Transverse colon (tissue), 4 donors: ENCODE measurements at regions not wholly inside any gene's neighbourhood (a gene's known extent, or its start where the extent isn't known, plus 50 kb on each side); places are given as distances from the start of the nearest gene placed in this dataset.

ENCODE experiments used
- CTCF ChIP-seq, 5 experiments: fragments of 200-600 bp in 3 of 5; fragments of 450-650 bp in 2 of 5; sonication (generic) in 3 of 5; IDR thresholded peaks; 1 replicate in 2 of 5; 2 replicates in 3 of 5; pipeline ENCODE4 v1.5.1; 2016 to 2017; ENCODE audit warnings: antibody characterized with exemption in 5 of 5, inconsistent platforms in 3 of 5, mild to moderate bottlenecking in 2 of 5, moderate library complexity in 1 of 5
- POLR2AphosphoS5 ChIP-seq, 3 donors: sonication (generic); formaldehyde crosslinking; IDR thresholded peaks; one replicate each; pipeline ENCODE4 v1.6.1; 2016; ENCODE audit warnings: antibody characterized with exemption in 3 of 3

DNA sequence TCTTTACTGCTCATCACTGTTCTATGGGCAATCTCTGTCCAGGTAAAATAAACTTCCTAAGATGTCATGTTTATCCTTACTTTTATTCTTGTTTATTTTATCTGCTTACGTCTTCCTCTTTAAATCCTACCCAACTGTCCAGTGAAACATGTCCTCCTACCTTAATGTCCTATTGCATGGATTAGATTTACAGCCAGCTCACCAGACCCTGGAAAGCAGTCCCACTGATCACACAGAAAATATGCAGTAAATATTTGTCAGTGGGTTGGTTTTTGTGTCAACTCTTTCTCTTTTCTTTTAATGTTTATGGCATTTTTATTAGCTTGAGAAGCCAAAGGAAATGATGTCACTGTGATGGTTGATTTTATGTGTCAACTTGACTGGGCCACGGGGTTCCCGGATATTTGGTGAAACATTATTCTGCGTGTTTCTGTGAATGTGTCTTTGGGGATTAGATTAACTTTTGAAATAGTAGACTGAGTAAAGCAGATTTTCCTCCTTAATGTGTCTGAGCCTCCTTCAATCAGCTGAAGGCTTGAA lies 258.3 kb downstream of the SRGAP2C start:
- TF ChIP-seq POLR2AphosphoS5 (IDR thresholded peaks at IDR 0.05) (no peak), CTCF (IDR thresholded peaks at IDR 0.05) (no peak)
